Lung (tissue), 11 donors: ENCODE measurements at regions not wholly inside any gene's neighbourhood (a gene's known extent, or its start where the extent isn't known, plus 50 kb on each side); places are given as distances from the start of the nearest gene placed in this dataset.

Experiments
- ATAC-seq: fragments of 200-7000 bp; cut with Tn5 transposase; one replicate; pipeline ENCODE4 v1.9.1; 2020; ENCODE audit warnings: moderate number of reproducible peaks; ENCODE audit not compliant: insufficient read depth, low FRiP score
- DNase-seq, 3 donors: peaks; one replicate each; pipeline ENCODE4 v3.0.0-alpha.2; 2013 to 2017
- H3K27ac ChIP-seq, 2 donors: one replicate each; pipeline ENCODE4 v1.5.1; 2013; ENCODE audit warnings: mild to moderate bottlenecking in 2 of 2, moderate library complexity in 2 of 2, control low read depth in 1 of 2, inconsistent platforms in 1 of 2, low read depth in 1 of 2, low read length in 1 of 2
- H3K27me3 ChIP-seq, 3 donors: one replicate each; pipeline ENCODE4 v1.5.1; 2013; ENCODE audit warnings: low read length in 2 of 3; ENCODE audit not compliant: control insufficient read depth in 3 of 3, insufficient read depth in 3 of 3
- H3K36me3 ChIP-seq, 4 donors: one replicate each; pipeline ENCODE4 v1.5.1; 2013; ENCODE audit warnings: low read length in 4 of 4, mild to moderate bottlenecking in 1 of 4, moderate library complexity in 1 of 4; ENCODE audit not compliant: control insufficient read depth in 4 of 4, insufficient read depth in 4 of 4
- H3K4me1 ChIP-seq, 5 donors: one replicate each; pipeline ENCODE4 v1.5.1; 2013; ENCODE audit warnings: low read length in 5 of 5, mild to moderate bottlenecking in 2 of 5, moderate library complexity in 1 of 5; ENCODE audit not compliant: control insufficient read depth in 5 of 5, insufficient read depth in 5 of 5
- H3K4me3 ChIP-seq: one replicate; pipeline ENCODE4 v1.5.1; 2013; ENCODE audit warnings: mild to moderate bottlenecking, control low read depth, moderate library complexity
- H3K9ac ChIP-seq, 2 donors: one replicate each; pipeline ENCODE4 v1.5.1; 2013; ENCODE audit warnings: low read length in 2 of 2, control low read depth in 1 of 2; ENCODE audit not compliant: insufficient read depth in 1 of 2
- H3K9me3 ChIP-seq, 4 donors: one replicate each; pipeline ENCODE4 v1.5.1; 2013; ENCODE audit warnings: low read length in 3 of 4, mild to moderate bottlenecking in 1 of 4, moderate library complexity in 1 of 4; ENCODE audit not compliant: control insufficient read depth in 4 of 4, insufficient read depth in 3 of 4
- CTCF ChIP-seq: IDR thresholded peaks from 2 replicates; pipeline ENCODE4 v1.5.1; 2012; ENCODE audit warnings: mild to moderate bottlenecking; ENCODE audit errors: control extremely low read depth, extremely low read depth
- WGBS, 2 donors: extraction: QIAGEN DNeasy Blood & Tissue Kit; methylation state at CpG; one replicate each; pipeline ENCODE4 v1.1.7; 2013; 5-methylcytosine and 5-hydroxymethylcytosine counted together
- donor health status: control.
- donor health status: control.
- donor health status: Bipolar disorder and iron deficiency.
- donor health status: healthy.
- donor health status: DM: yes; HTN: yes; CAD: no.

GRCh38 chr2:163247847-163248220 is 409.3 kb upstream of the KCNH7 start:
- H3K9me3 ChIP-seq, result no peaks in the 10 kb centered on the region

GRCh38 chr2:163247156-163247846 is 408.7 kb upstream of the KCNH7 start:
- H3K9me3 ChIP-seq, result no peaks in the 10 kb centered on the region
- WGBS, 2 donors, result 57 to 63% methylated on average over 6 of the region's 6 CpGs
- H3K27me3 ChIP-seq, result no peaks in the 10 kb centered on the region
- H3K4me1 ChIP-seq, result no peaks in the 10 kb centered on the region
- no peak overlapping the region for H3K4me3 ChIP-seq
- no peak overlapping the region for H3K27ac ChIP-seq
- H3K9ac ChIP-seq, result no peak overlapping the region
- DNase-seq, result no peak
- no peak for TF ChIP-seq CTCF
- no peaks in the 10 kb centered on the region for H3K36me3 ChIP-seq
- ATAC-seq, result no peak

More at GRCh38 chr2:163247847-163248220, 409.3 kb upstream of the KCNH7 start:
- H3K27ac ChIP-seq, result no peak overlapping the region
- ATAC-seq (no peak), DNase-seq (no peak)
- H3K9ac ChIP-seq, result no peak overlapping the region
- no peaks in the 10 kb centered on the region for H3K4me1 ChIP-seq
- no peaks in the 10 kb centered on the region for H3K27me3 ChIP-seq
- H3K4me3 ChIP-seq, result no peak overlapping the region
- no peak for TF ChIP-seq CTCF
- no peaks in the 10 kb centered on the region for H3K36me3 ChIP-seq
- 69 to 75% methylated on average over 2 of the region's 2 CpGs for WGBS, 2 donors

GRCh38 chr2:163246135-163246534 is 407.6 kb upstream of the KCNH7 start:
- DNase-seq (no peak), ATAC-seq (no peak)
- WGBS, 2 donors, result 60 to 80% methylated on average over 9 of the region's 9 CpGs
- H3K9ac ChIP-seq, result no peak overlapping the region
- H3K4me1 ChIP-seq, result no peaks in the 10 kb centered on the region
- no peak for TF ChIP-seq CTCF
- H3K36me3 ChIP-seq, result no peaks in the 10 kb centered on the region
- no peaks in the 10 kb centered on the region for H3K27me3 ChIP-seq
- peaks cover 0 to 4% (median 0%) of the 10 kb centered on the region in 4 donors for H3K9me3 ChIP-seq
- no peak overlapping the region for H3K27ac ChIP-seq
- no peak overlapping the region for H3K4me3 ChIP-seq

- Histone ChIP-seq H3K36me3 (no peaks in the 10 kb centered on the region), H3K9ac (no peak overlapping the region), H3K4me3 (no peak overlapping the region), H3K4me1 (no peaks in the 10 kb centered on the region), H3K9me3 (peaks cover 0 to 10% (median 0%) of the 10 kb centered on the region in 4 donors), H3K27me3 (no peaks in the 10 kb centered on the region), H3K27ac (no peak overlapping the region)
- ATAC-seq, result no peak
- no peak for DNase-seq
- TF ChIP-seq CTCF, result no peak
These were observed 398.0 kb upstream of the KCNH7 start for GRCh38 chr2:163236553-163236952.
